GM06990 (cell line): ENCODE measurements at regions not wholly inside any gene's neighbourhood (a gene's known extent, or its start where the extent isn't known, plus 50 kb on each side); places are given as distances from the start of the nearest gene placed in this dataset.

Experiments used
- DNase-seq: peaks from one replicate; pipeline ENCODE4 v3.0.0-alpha.2; 2011; ENCODE audit not compliant: insufficient read length; ENCODE audit errors: extremely low read depth
- H3K27me3 ChIP-seq: replicated peaks from 2 replicates; pipeline ENCODE4 v1.6.0; 2011; ENCODE audit warnings: low read length; ENCODE audit not compliant: control insufficient read depth, insufficient read depth
- H3K36me3 ChIP-seq: 2 replicates; pipeline ENCODE4 v1.5.1; 2011; ENCODE audit warnings: low read length; ENCODE audit not compliant: control insufficient read depth, insufficient read depth
- H3K4me3 ChIP-seq: replicated peaks from 2 replicates; pipeline ENCODE4 v1.5.1; 2011; ENCODE audit warnings: low read depth, mild to moderate bottlenecking, control low read depth, low read length
- TF ChIP-seq, protein P1 (sequence below): IDR thresholded peaks from 2 replicates; pipeline ENCODE4 v1.5.1; 2011; ENCODE audit warnings: low read length, control low read depth, mild to moderate bottlenecking, inconsistent platforms; ENCODE audit not compliant: insufficient read depth, poor library complexity, severe bottlenecking

DNA sequence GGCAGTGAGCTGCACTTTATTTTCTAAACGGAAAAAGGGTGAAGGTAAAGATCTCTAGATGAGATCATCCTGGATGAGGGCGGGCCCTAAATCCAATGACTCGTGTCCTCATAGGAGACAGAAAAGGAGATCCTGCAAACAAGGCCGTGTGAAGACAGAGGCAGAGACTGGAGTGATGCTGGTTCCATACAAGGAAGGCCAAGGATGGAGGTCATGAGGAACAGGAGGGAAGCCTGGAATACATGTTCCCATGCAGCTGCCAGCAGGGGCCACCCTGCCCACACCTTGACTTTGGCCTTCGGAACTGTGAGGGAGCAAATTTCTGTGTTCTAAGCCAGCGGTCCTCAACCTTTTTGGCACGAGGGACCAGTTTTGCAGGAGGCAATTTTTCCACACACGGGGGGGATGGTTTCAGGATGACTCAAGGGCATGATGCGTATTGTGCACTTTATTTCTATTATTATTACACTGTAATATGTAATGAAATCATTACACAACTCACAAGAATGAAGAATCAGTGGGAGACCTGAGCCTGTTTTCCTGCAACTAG, 94.3 kb downstream of the PSMG1 start:
- Histone ChIP-seq H3K27me3 (no peaks in the 10 kb centered on the region; the same call in 1 of the 2 replicates), H3K36me3 (no peaks in the 10 kb centered on the region), H3K4me3 (no peak overlapping the region)
- DNase-seq = no peak
- TF ChIP-seq, protein P1, sequence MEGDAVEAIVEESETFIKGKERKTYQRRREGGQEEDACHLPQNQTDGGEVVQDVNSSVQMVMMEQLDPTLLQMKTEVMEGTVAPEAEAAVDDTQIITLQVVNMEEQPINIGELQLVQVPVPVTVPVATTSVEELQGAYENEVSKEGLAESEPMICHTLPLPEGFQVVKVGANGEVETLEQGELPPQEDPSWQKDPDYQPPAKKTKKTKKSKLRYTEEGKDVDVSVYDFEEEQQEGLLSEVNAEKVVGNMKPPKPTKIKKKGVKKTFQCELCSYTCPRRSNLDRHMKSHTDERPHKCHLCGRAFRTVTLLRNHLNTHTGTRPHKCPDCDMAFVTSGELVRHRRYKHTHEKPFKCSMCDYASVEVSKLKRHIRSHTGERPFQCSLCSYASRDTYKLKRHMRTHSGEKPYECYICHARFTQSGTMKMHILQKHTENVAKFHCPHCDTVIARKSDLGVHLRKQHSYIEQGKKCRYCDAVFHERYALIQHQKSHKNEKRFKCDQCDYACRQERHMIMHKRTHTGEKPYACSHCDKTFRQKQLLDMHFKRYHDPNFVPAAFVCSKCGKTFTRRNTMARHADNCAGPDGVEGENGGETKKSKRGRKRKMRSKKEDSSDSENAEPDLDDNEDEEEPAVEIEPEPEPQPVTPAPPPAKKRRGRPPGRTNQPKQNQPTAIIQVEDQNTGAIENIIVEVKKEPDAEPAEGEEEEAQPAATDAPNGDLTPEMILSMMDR = peak; percentile 5

DNA sequence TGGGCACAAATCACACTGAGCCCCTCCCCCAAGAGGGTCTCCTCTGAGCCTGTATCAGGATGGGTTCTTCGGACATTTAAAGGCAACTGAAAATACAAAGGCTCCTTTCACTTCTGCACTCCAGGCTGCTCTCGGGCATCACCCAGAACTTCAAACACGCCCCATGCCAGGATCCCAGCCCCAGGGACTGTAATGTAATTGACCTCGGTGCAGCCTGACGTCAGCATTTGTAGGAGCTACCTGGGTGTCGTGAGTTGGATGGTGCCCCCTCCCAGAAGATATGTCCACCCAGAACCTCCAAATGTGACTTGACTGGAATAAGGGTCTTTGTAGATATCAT, 95.2 kb downstream of the PSMG1 start:
- no peaks in the 10 kb centered on the region for H3K36me3 ChIP-seq

DNA sequence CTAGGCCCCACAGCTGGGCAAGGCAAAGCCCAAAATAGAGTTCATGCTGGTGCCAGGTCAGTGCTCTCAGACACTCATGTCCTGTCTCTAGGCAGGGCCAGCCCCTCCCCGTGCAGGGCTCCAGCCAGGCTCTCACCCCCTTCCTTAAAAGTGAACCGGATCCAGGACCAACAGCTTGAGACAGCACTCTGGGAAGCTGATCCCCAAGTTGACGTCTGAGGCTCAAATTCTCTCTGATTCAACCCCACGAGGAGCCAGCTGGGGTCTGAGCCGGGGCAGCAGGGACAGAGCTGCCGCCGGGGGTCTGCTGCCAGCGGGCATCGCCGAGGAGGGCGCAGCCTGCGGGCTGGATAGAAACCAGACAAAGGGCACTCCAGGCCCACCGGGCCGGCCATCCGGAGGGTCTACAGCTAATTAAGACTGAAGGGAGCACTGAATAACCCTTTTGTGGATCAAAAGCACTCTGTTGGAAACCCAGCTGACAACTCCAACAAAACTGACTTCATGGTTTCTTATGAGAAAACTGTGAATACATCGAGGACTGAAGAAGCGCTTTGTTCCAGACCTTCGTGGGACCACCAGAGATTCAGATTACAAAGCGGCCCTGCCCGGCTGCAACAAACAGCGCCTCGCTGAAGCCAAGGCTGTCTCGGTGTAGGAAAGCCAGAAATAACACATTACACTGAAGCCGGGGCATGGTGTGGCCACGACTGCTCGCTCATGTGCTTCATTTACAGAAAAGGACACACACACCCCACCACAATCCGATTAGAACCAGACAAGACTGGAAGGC, 95.8 kb downstream of the PSMG1 start:
- no peak for DNase-seq
- no peak overlapping the region for H3K4me3 ChIP-seq
- H3K27me3 ChIP-seq = no peaks in the 10 kb centered on the region; the same call in 1 of the 2 replicates
- TF ChIP-seq, protein P1 = no peak
- H3K36me3 ChIP-seq = no peaks in the 10 kb centered on the region

More for the DNA sequence above, 95.2 kb downstream of the PSMG1 start:
- TF ChIP-seq, protein P1 = no peak
- H3K27me3 ChIP-seq = no peaks in the 10 kb centered on the region; the same call in 1 of the 2 replicates
- DNase-seq = no peak
- no peak overlapping the region for H3K4me3 ChIP-seq

DNA sequence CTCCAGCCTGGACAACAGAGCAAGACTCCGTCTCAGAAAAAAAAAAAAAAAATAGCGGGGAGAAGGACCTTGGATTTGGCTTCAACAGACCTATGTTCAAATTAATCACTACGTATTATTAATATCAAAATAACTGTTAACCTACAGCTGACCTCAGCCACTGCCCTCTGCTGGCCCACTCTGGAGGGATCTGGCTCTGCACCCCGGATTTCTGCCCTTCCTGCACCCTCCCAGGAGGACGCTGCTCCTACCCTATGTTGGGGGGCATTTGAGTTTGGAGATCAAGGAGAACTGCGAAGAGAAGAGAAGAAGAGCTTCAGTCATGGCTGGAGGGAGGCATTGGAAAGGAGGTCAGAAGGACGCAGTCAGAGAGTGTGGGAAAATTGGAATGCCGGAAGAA, 96.7 kb downstream of the PSMG1 start:
- Histone ChIP-seq H3K4me3 (no peak overlapping the region), H3K27me3 (no peaks in the 10 kb centered on the region; the same call in 1 of the 2 replicates), H3K36me3 (no peaks in the 10 kb centered on the region)
- TF ChIP-seq, protein P1 = no peak
- DNase-seq = no peak

DNA sequence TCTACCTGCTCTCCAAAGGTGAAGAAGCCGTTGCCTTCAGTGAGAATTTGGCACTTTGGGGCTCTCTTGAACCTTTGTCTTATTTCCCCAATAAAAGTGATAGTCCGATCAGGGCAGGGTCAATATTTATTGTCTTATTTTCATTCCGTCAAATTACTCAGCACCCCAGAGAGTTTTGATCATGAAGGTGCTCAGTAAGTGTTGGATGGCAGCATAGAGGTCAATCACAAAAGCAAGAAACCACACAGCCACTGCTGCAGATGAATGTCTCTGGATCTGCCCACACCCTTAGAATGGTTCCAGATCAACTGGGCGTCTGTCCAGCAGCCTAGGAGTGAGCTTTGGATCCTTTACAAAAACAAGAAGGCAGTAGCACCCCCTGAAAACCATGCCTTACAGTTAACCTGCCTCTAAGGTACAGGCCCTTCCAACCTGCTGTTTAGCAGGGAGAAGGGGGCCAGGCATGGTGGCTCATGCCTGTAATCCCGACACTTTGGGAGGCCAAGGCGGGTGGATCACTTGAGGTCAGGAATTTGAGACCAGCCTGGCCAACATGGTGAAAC, 97.3 kb downstream of the PSMG1 start:
- TF ChIP-seq, protein P1 = no peak
- no peak overlapping the region for H3K4me3 ChIP-seq

More for the DNA sequence above, 97.3 kb downstream of the PSMG1 start:
- H3K36me3 ChIP-seq = no peaks in the 10 kb centered on the region
- DNase-seq = no peak
- H3K27me3 ChIP-seq = no peaks in the 10 kb centered on the region; the same call in 1 of the 2 replicates
